ENCODE measurements at regions not wholly inside any gene's neighbourhood (a gene's known extent, or its start where the extent isn't known, plus 50 kb on each side); places are given as distances from the start of the nearest gene placed in this dataset.

DNA sequence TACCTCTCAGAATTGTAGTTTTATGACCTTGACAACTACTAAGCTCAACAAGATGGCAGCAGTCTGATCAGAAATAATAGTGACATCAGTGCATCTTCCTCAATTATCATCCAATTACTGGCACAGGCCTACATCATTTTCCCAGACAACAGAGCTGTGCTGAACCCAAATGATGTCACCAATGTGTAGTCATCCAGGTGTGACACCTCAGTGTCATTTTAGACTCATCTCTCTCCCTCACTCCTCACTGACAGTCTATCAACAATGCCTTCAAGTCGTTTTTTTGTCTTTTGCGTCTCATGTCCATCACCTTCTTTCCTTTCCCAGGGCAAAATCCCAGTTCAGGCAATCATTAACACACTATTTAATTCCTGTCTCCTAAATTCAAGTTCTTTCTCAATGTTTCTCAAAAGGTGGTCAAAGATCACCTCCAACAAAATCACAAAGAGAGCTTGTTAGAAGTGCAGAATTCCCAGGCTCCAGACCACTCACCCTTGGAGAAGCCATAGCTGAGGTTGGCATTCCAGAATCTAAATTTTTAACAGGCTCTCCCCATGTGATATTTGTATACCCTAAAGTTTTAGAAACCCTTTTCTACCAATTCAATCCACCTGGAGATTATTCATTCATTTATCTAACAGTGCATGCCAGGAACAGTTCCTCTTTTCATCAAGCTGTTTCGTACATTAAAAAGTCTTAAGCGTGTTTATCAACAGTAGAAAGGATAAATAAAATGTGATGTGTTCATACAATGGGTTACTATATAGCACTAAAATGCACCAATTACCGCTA is 125.3 kb upstream of the KLF7 start:
- Histone ChIP-seq H3K27me3 (replicated peaks; ENCODE audit: control insufficient read depth, insufficient read depth, low read length) (no peaks in the 10 kb centered on the region), H3K4me3 (replicated peaks; ENCODE audit: low read depth, low read length) (no peak overlapping the region), H3K36me3 (ENCODE audit: control insufficient read depth, insufficient read depth, low read length) (no peaks in the 10 kb centered on the region)
- TF ChIP-seq, protein P1, sequence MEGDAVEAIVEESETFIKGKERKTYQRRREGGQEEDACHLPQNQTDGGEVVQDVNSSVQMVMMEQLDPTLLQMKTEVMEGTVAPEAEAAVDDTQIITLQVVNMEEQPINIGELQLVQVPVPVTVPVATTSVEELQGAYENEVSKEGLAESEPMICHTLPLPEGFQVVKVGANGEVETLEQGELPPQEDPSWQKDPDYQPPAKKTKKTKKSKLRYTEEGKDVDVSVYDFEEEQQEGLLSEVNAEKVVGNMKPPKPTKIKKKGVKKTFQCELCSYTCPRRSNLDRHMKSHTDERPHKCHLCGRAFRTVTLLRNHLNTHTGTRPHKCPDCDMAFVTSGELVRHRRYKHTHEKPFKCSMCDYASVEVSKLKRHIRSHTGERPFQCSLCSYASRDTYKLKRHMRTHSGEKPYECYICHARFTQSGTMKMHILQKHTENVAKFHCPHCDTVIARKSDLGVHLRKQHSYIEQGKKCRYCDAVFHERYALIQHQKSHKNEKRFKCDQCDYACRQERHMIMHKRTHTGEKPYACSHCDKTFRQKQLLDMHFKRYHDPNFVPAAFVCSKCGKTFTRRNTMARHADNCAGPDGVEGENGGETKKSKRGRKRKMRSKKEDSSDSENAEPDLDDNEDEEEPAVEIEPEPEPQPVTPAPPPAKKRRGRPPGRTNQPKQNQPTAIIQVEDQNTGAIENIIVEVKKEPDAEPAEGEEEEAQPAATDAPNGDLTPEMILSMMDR (IDR thresholded peaks at IDR 0.05; ENCODE audit: insufficient read depth, low read length, poor library complexity, severe bottlenecking), result no peak
- no peak for DNase-seq (ENCODE audit: extremely low read depth, insufficient read length)

DNA sequence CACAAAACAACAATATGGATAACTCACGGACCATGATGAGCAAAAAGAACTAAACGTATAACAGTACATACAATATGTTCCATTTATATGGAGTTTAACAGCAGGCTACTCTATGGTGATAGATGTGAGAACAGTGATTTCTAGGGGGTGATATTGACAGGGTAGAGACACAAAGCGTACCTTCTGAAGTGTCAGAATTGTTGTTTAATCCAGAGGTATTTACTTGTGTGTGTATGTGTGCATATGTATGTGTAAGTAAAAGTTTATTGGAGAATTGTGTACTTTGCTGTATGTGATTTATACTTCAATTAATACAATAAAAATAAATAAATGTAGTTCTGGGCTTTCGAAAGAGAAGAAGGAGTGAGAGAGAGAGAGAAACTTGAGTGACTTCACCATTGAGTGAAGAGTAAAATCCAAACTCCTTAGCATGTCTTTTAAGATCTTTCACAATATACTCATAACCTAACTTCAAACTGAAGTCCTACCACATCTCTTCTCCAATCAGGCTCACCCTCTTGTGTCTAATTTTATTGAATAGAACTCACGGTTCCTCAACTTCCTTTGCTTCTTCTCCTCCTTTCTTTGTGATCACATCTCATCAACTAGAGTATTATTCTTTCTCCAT is 126.0 kb upstream of the KLF7 start:
- Histone ChIP-seq H3K4me3 (replicated peaks; ENCODE audit: low read depth, low read length) (no peak overlapping the region), H3K36me3 (ENCODE audit: control insufficient read depth, insufficient read depth, low read length) (no peaks in the 10 kb centered on the region), H3K27me3 (replicated peaks; ENCODE audit: control insufficient read depth, insufficient read depth, low read length) (no peaks in the 10 kb centered on the region)
- TF ChIP-seq, protein P1 (IDR thresholded peaks at IDR 0.05; ENCODE audit: insufficient read depth, low read length, poor library complexity, severe bottlenecking), result no peak
- no peak for DNase-seq (ENCODE audit: extremely low read depth, insufficient read length)

GRCh38 chr2:207296265-207296948 is 130.7 kb upstream of the KLF7 start:
- Histone ChIP-seq H3K27me3 (replicated peaks; ENCODE audit: control insufficient read depth, insufficient read depth, low read length) (no peaks in the 10 kb centered on the region), H3K36me3 (ENCODE audit: control insufficient read depth, insufficient read depth, low read length) (no peaks in the 10 kb centered on the region), H3K4me3 (replicated peaks; ENCODE audit: low read depth, low read length) (no peak overlapping the region)
- TF ChIP-seq, protein P1 (IDR thresholded peaks at IDR 0.05; ENCODE audit: insufficient read depth, low read length, poor library complexity, severe bottlenecking), result no peak
- DNase-seq (ENCODE audit: extremely low read depth, insufficient read length), result no peak

DNA sequence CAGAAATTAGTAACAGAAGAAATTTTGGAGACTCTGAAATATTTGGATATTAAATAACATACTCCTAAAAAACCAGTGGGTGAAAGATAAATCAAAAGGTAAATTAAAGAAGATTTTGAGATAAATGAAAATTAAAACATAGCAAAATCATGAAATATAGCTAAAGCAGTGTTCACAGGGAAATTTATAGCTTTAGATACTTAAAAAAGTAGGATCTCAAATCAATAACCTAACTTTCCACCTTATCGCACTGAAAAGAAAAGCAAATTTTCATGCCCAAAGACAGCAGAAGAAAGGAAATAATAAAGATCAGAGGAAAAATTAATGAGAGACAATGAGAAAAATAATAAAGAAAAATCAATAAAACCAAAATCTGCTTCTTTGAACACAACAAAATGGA is 135.1 kb upstream of the KLF7 start:
- Histone ChIP-seq H3K4me3 (replicated peaks; ENCODE audit: low read depth, low read length) (no peak overlapping the region), H3K27me3 (replicated peaks; ENCODE audit: control insufficient read depth, insufficient read depth, low read length) (no peaks in the 10 kb centered on the region), H3K36me3 (ENCODE audit: control insufficient read depth, insufficient read depth, low read length) (no peaks in the 10 kb centered on the region)
- no peak for DNase-seq (ENCODE audit: extremely low read depth, insufficient read length)
- TF ChIP-seq, protein P1 (IDR thresholded peaks at IDR 0.05; ENCODE audit: insufficient read depth, low read length, poor library complexity, severe bottlenecking), result no peak

GRCh38 chr2:207304761-207305160 is 139.0 kb upstream of the KLF7 start:
- TF ChIP-seq, protein P1 (IDR thresholded peaks at IDR 0.05; ENCODE audit: insufficient read depth, low read length, poor library complexity, severe bottlenecking), result no peak
- Histone ChIP-seq H3K4me3 (replicated peaks; ENCODE audit: low read depth, low read length) (no peak overlapping the region), H3K36me3 (ENCODE audit: control insufficient read depth, insufficient read depth, low read length) (no peaks in the 10 kb centered on the region), H3K27me3 (replicated peaks; ENCODE audit: control insufficient read depth, insufficient read depth, low read length) (no peaks in the 10 kb centered on the region)
- no peak for DNase-seq (ENCODE audit: extremely low read depth, insufficient read length)
